T-helper 2 cell (primary cell): ENCODE measurements at regions not wholly inside any gene's neighbourhood (a gene's known extent, or its start where the extent isn't known, plus 50 kb on each side); places are given as distances from the start of the nearest gene placed in this dataset.

Experiments
- DNase-seq, 5 experiments: peaks; one replicate each; pipeline versions ENCODE4 v3.0.0 to v3.0.0-alpha.2; 2012 to 2022

- no peak for DNase-seq
These were observed 56.3 kb downstream of the CYTL1 start for GRCh38 chr4:4962928-4963327.
